Neuronal stem cell (in vitro differentiated cells): ENCODE measurements at regions not wholly inside any gene's neighbourhood (a gene's known extent, or its start where the extent isn't known, plus 50 kb on each side); places are given as distances from the start of the nearest gene placed in this dataset.

Experiments used
- DNase-seq: peaks from one replicate; pipeline ENCODE4 v3.0.0-alpha.2; 2013; ENCODE audit warnings: low spot score
- H2AFZ ChIP-seq: one replicate; pipeline ENCODE4 v1.6.1; 2013; ENCODE audit warnings: mild to moderate bottlenecking, low read length, inconsistent platforms
- H2AK5ac ChIP-seq: 2 replicates; pipeline ENCODE4 v1.6.1; 2013; ENCODE audit warnings: low read depth, mild to moderate bottlenecking, inconsistent platforms, low read length, moderate library complexity, mixed read lengths
- H2BK120ac ChIP-seq: 2 replicates; pipeline ENCODE4 v1.6.1; 2013; ENCODE audit warnings: low read depth, mild to moderate bottlenecking, inconsistent platforms, low read length, moderate library complexity, mixed read lengths
- H2BK12ac ChIP-seq: one replicate; pipeline ENCODE4 v1.6.1; 2013; ENCODE audit warnings: low read length, inconsistent platforms
- H2BK15ac ChIP-seq: 2 replicates; pipeline ENCODE4 v1.6.1; 2013; ENCODE audit warnings: mild to moderate bottlenecking, low read length, inconsistent platforms, mixed read lengths
- H2BK5ac ChIP-seq: one replicate; pipeline ENCODE4 v1.6.1; 2013; ENCODE audit warnings: inconsistent platforms, mild to moderate bottlenecking, low read length, moderate library complexity
- H3K14ac ChIP-seq: one replicate; pipeline ENCODE4 v1.6.1; 2013; ENCODE audit warnings: low read length, inconsistent platforms
- H3K18ac ChIP-seq: 2 replicates; pipeline ENCODE4 v1.6.1; 2013; ENCODE audit warnings: low read length, inconsistent platforms
- H3K23ac ChIP-seq: 2 replicates; pipeline ENCODE4 v1.6.1; 2013; ENCODE audit warnings: low read depth, mild to moderate bottlenecking, mixed read lengths, low read length, inconsistent platforms; ENCODE audit not compliant: poor library complexity
- H3K27ac ChIP-seq: replicated peaks from 3 replicates; pipeline ENCODE4 v1.5.1; 2013; ENCODE audit warnings: low read length, inconsistent platforms
- H3K27me3 ChIP-seq, 3 experiments: 2 replicates each; pipeline ENCODE4 v1.6.1; 2013; ENCODE audit warnings: low read length in 3 of 3, mild to moderate bottlenecking in 2 of 3, inconsistent platforms in 1 of 3, low read depth in 1 of 3, mixed read lengths in 1 of 3, moderate library complexity in 1 of 3; ENCODE audit not compliant: control insufficient read depth in 3 of 3, insufficient read depth in 3 of 3
- H3K36me3 ChIP-seq, 2 donors: replicated peaks in 1 of 2; 2 replicates each; pipeline ENCODE4 v1.6.1; 2013; ENCODE audit warnings: low read length in 2 of 2; ENCODE audit not compliant: control insufficient read depth in 2 of 2, insufficient read depth in 2 of 2
- H3K4ac ChIP-seq: 2 replicates; pipeline ENCODE4 v1.6.1; 2013; ENCODE audit warnings: inconsistent platforms, mild to moderate bottlenecking, low read length, moderate library complexity
- H3K4me1 ChIP-seq, 2 donors: 1 replicate in 1 of 2; 2 replicates in 1 of 2; pipeline ENCODE4 v1.6.1; 2013; ENCODE audit warnings: low read length in 2 of 2, low read depth in 1 of 2; ENCODE audit not compliant: control insufficient read depth in 2 of 2, insufficient read depth in 1 of 2
- H3K4me2 ChIP-seq: one replicate; pipeline ENCODE4 v1.6.1; 2013; ENCODE audit warnings: mild to moderate bottlenecking, low read length, inconsistent platforms; ENCODE audit not compliant: insufficient read depth, poor library complexity, severe bottlenecking
- H3K4me3 ChIP-seq, 2 donors: 2 replicates each; pipeline ENCODE4 v1.5.1; 2013; ENCODE audit warnings: low read length in 2 of 2, mild to moderate bottlenecking in 2 of 2, inconsistent platforms in 1 of 2, moderate library complexity in 1 of 2
- H3K79me1 ChIP-seq: one replicate; pipeline ENCODE4 v1.6.1; 2013; ENCODE audit warnings: low read depth, mild to moderate bottlenecking, inconsistent platforms, low read length, moderate library complexity
- H3K9ac ChIP-seq: one replicate; pipeline ENCODE4 v1.6.1; 2013; ENCODE audit warnings: mild to moderate bottlenecking, low read depth, low read length, inconsistent platforms; ENCODE audit not compliant: poor library complexity
- H3K9me3 ChIP-seq, 2 donors: replicated peaks in 1 of 2; 2 replicates each; pipeline versions ENCODE3 to v1.6.1; 2013; ENCODE audit warnings: low read length in 2 of 2, mild to moderate bottlenecking in 2 of 2, inconsistent platforms in 1 of 2, low read depth in 1 of 2, mixed read lengths in 1 of 2, moderate library complexity in 1 of 2; ENCODE audit not compliant: control insufficient read depth in 2 of 2, insufficient read depth in 1 of 2
- H4K8ac ChIP-seq: one replicate; pipeline ENCODE4 v1.6.1; 2013; ENCODE audit warnings: low read depth, mild to moderate bottlenecking, inconsistent platforms, low read length, moderate library complexity
- H4K91ac ChIP-seq: one replicate; pipeline ENCODE4 v1.6.1; 2013; ENCODE audit warnings: low read length, low read depth, mild to moderate bottlenecking, inconsistent platforms; ENCODE audit not compliant: poor library complexity
- WGBS, 2 donors: extraction: QIAGEN DNeasy Blood & Tissue Kit; methylation state at CpG; one replicate each; pipeline ENCODE4 v1.1.7; 2013; ENCODE audit warnings: missing lambda C conversion rate in 2 of 2, mixed read lengths in 1 of 2; ENCODE audit not compliant: insufficient read length in 2 of 2, insufficient replicate concordance in 1 of 2; ENCODE audit errors: extremely low coverage in 2 of 2; 5-methylcytosine and 5-hydroxymethylcytosine counted together

- H3K36me3 ChIP-seq = no peaks in the 10 kb centered on the region
- WGBS, 2 donors = no CpG with 5 or more reads among the region's 11 CpGs
- DNase-seq = no peak
- no peak overlapping the region for H3K4me3 ChIP-seq
- no peak overlapping the region for H2BK120ac ChIP-seq
- H3K14ac ChIP-seq = no peak overlapping the region
- no peaks in the 10 kb centered on the region for H3K79me1 ChIP-seq
- no peak overlapping the region for H3K23ac ChIP-seq
- H4K8ac ChIP-seq = no peak overlapping the region
- H3K4me2 ChIP-seq = no peak overlapping the region
- H2BK5ac ChIP-seq = no peak overlapping the region
- H2BK12ac ChIP-seq = no peak overlapping the region
- no peak overlapping the region for H4K91ac ChIP-seq
- H3K27ac ChIP-seq = no peak overlapping the region
- no peak overlapping the region for H3K4ac ChIP-seq
- no peak overlapping the region for H3K9ac ChIP-seq
- H3K4me1 ChIP-seq = peaks cover 0 to 3% of the 10 kb centered on the region in 2 donors
- H3K18ac ChIP-seq = peak overlapping the region; percentile 4
- H2AK5ac ChIP-seq = no peak overlapping the region
- H2AFZ ChIP-seq = peak overlapping the region; percentile 27
- no peak overlapping the region for H2BK15ac ChIP-seq
- no peaks in the 10 kb centered on the region for H3K9me3 ChIP-seq
- H3K27me3 ChIP-seq = no peaks in the 10 kb centered on the region
Observed at GRCh38 chr6:164826831-164827468, 482.5 kb downstream of the C6orf118 start.

- H3K18ac ChIP-seq = peak overlapping the region; percentile 27
- H3K4ac ChIP-seq = no peak overlapping the region
- H3K36me3 ChIP-seq = no peaks in the 10 kb centered on the region
- H3K9ac ChIP-seq = no peak overlapping the region
- H4K8ac ChIP-seq = no peak overlapping the region
- H2AFZ ChIP-seq = no peak overlapping the region
- H3K14ac ChIP-seq = no peak overlapping the region
- no peak overlapping the region for H2BK12ac ChIP-seq
- no peaks in the 10 kb centered on the region for H3K9me3 ChIP-seq
- H3K4me2 ChIP-seq = no peak overlapping the region
- no peaks in the 10 kb centered on the region for H3K79me1 ChIP-seq
- no peak overlapping the region for H2BK120ac ChIP-seq
- peak overlapping the region in 1 of 2 donors; percentile 26 for H3K4me3 ChIP-seq
- DNase-seq = no peak
- no peak overlapping the region for H3K27ac ChIP-seq
- no CpG with 5 or more reads among the region's 3 CpGs for WGBS, 2 donors
- no peak overlapping the region for H2BK5ac ChIP-seq
- no peak overlapping the region for H2AK5ac ChIP-seq
- H2BK15ac ChIP-seq = no peak overlapping the region
- no peak overlapping the region for H4K91ac ChIP-seq
- no peaks in the 10 kb centered on the region for H3K27me3 ChIP-seq
- H3K4me1 ChIP-seq = peaks cover 0 to 3% of the 10 kb centered on the region in 2 donors
- H3K23ac ChIP-seq = no peak overlapping the region
Observed at GRCh38 chr6:164825386-164825785, 484.0 kb downstream of the C6orf118 start.

GRCh38 chr6:164817662-164818061 is 491.7 kb downstream of the C6orf118 start:
- H3K4me3 ChIP-seq = no peak overlapping the region
- no peak overlapping the region for H4K91ac ChIP-seq
- H2BK120ac ChIP-seq = no peak overlapping the region
- H3K23ac ChIP-seq = no peak overlapping the region
- H3K18ac ChIP-seq = no peak overlapping the region
- H2AK5ac ChIP-seq = no peak overlapping the region
- no peak overlapping the region for H3K4ac ChIP-seq
- no peak overlapping the region for H2BK12ac ChIP-seq
- no peak overlapping the region for H3K4me2 ChIP-seq
- H4K8ac ChIP-seq = no peak overlapping the region
- H3K9me3 ChIP-seq = peaks cover 2 to 15% of the 10 kb centered on the region in 2 donors
- DNase-seq = no peak
- no peaks in the 10 kb centered on the region for H3K36me3 ChIP-seq
- no peak overlapping the region for H3K14ac ChIP-seq
- H2BK15ac ChIP-seq = no peak overlapping the region
- H2AFZ ChIP-seq = no peak overlapping the region
- H3K4me1 ChIP-seq = no peaks in the 10 kb centered on the region
- H3K9ac ChIP-seq = no peak overlapping the region
- H3K27me3 ChIP-seq = no peaks in the 10 kb centered on the region
- no CpG with 5 or more reads among the region's 1 CpG for WGBS, 2 donors
- H3K27ac ChIP-seq = no peak overlapping the region
- no peak overlapping the region for H2BK5ac ChIP-seq
- no peaks in the 10 kb centered on the region for H3K79me1 ChIP-seq

GRCh38 chr6:164812706-164813105 is 496.7 kb downstream of the C6orf118 start:
- no peak overlapping the region for H3K14ac ChIP-seq
- no peak for DNase-seq
- no peaks in the 10 kb centered on the region for H3K36me3 ChIP-seq
- no peak overlapping the region for H3K4me2 ChIP-seq
- H3K27ac ChIP-seq = no peak overlapping the region
- H3K79me1 ChIP-seq = no peaks in the 10 kb centered on the region
- H3K23ac ChIP-seq = no peak overlapping the region
- H3K27me3 ChIP-seq = no peaks in the 10 kb centered on the region
- H2AFZ ChIP-seq = no peak overlapping the region
- no peaks in the 10 kb centered on the region for H3K4me1 ChIP-seq
- no peak overlapping the region for H3K18ac ChIP-seq
- H2AK5ac ChIP-seq = no peak overlapping the region
- no peak overlapping the region for H2BK120ac ChIP-seq
- H3K9ac ChIP-seq = no peak overlapping the region
- H4K8ac ChIP-seq = no peak overlapping the region
- H3K9me3 ChIP-seq = peaks cover 6 to 20% of the 10 kb centered on the region in 2 donors
- H2BK5ac ChIP-seq = no peak overlapping the region
- H4K91ac ChIP-seq = no peak overlapping the region
- no peak overlapping the region for H2BK15ac ChIP-seq
- H3K4me3 ChIP-seq = no peak overlapping the region
- no peak overlapping the region for H3K4ac ChIP-seq
- no peak overlapping the region for H2BK12ac ChIP-seq
